Activated CD4-positive, alpha-beta memory T cell treated with anti-CD3 and anti-CD28 coated beads, Interleukin-2, amount 10 ng/mL, durations not matched to agents 7 days and 5 days (primary cell): ENCODE measurements at regions not wholly inside any gene's neighbourhood (a gene's known extent, or its start where the extent isn't known, plus 50 kb on each side); places are given as distances from the start of the nearest gene placed in this dataset.

Experiments
- CTCF ChIA-PET: fragments of 350-600 bp; sonication (Branson Sonifier 250); formaldehyde crosslinking; loops from one replicate; lab custom pipeline; 2021; ENCODE audit warnings: antibody characterized with exemption, inconsistent platforms; lab: Charles Lee
- POLR2A ChIA-PET: fragments of 350-600 bp; sonication (Branson Sonifier 250); formaldehyde crosslinking; loops from one replicate; lab custom pipeline; 2021; ENCODE audit warnings: antibody characterized with exemption; lab: Charles Lee
- DNase-seq: peaks from one replicate; pipeline ENCODE4 v3.0.0-alpha.2; 2020
- H3K27ac Mint-ChIP-seq: one replicate; pipeline ENCODE4 v1.8.0; 2021; ENCODE audit warnings: mild to moderate bottlenecking, mixed read lengths
- H3K27me3 Mint-ChIP-seq: one replicate; pipeline ENCODE4 v1.8.0; 2021; ENCODE audit warnings: mixed read lengths
- H3K36me3 Mint-ChIP-seq: one replicate; pipeline ENCODE4 v1.8.0; 2021; ENCODE audit warnings: low read depth, mixed read lengths
- H3K4me1 Mint-ChIP-seq: one replicate; pipeline ENCODE4 v1.8.0; 2021; ENCODE audit warnings: mixed read lengths
- H3K4me3 Mint-ChIP-seq: one replicate; pipeline ENCODE4 v1.8.0; 2021; ENCODE audit warnings: mild to moderate bottlenecking, mixed read lengths
- H3K9me3 Mint-ChIP-seq: one replicate; pipeline ENCODE4 v1.8.0; 2021; ENCODE audit warnings: mixed read lengths

- no peak for DNase-seq
- Mint-ChIP-seq H3K36me3 (peaks cover 41% of the 10 kb centered on the region), H3K4me3 (peak overlapping the region; percentile 27), H3K27ac (peak overlapping the region; percentile 92), H3K27me3 (no peaks in the 10 kb centered on the region), H3K4me1 (peaks cover 61% of the 10 kb centered on the region), H3K9me3 (no peaks in the 10 kb centered on the region)
- ChIA-PET CTCF (no interaction called here), POLR2A (interaction anchor here (0.6 to 10.1 kb wide), 5 partner anchors 11 to 93 kb away, joined by 3 to 167 read pairs (median 16); no protein-coding TSS in a partner anchor)
Measured at GRCh38 chrX:45757272-45757671, 556.6 kb upstream of the DIPK2B start.

GRCh38 chrX:45756557-45756956 lies 555.9 kb upstream of the DIPK2B start:
- Mint-ChIP-seq H3K4me1 (peaks cover 54% of the 10 kb centered on the region), H3K27ac (peak overlapping the region; percentile 92), H3K27me3 (no peaks in the 10 kb centered on the region), H3K36me3 (peaks cover 34% of the 10 kb centered on the region), H3K9me3 (no peaks in the 10 kb centered on the region), H3K4me3 (no peak overlapping the region)
- no peak for DNase-seq
- POLR2A ChIA-PET = interaction anchor here (6.3 to 10.1 kb wide), 2 partner anchors 12 to 94 kb away, joined by 39 to 167 read pairs; no protein-coding TSS in a partner anchor
- CTCF ChIA-PET = interaction anchor here (1.0 kb wide), 1 partner anchor 45 kb away, joined by 6 read pairs; no protein-coding TSS in a partner anchor

- peaks cover 50% of the 10 kb centered on the region for H3K4me1 Mint-ChIP-seq
- H3K27me3 Mint-ChIP-seq = no peaks in the 10 kb centered on the region
- ChIA-PET POLR2A (interaction anchor here (1.1 to 10.1 kb wide), 3 partner anchors 13 to 95 kb away, joined by 5 to 167 read pairs (median 39); no protein-coding TSS in a partner anchor), CTCF (interaction anchor here (1.0 kb wide), 1 partner anchor 46 kb away, joined by 6 read pairs; no protein-coding TSS in a partner anchor)
- peaks cover 30% of the 10 kb centered on the region for H3K36me3 Mint-ChIP-seq
- H3K27ac Mint-ChIP-seq = peak overlapping the region; percentile 92
- no peak for DNase-seq
- H3K4me3 Mint-ChIP-seq = peak overlapping the region; percentile 19
- H3K9me3 Mint-ChIP-seq = no peaks in the 10 kb centered on the region
Measured at GRCh38 chrX:45755703-45756102, 555.0 kb upstream of the DIPK2B start.

- H3K4me1 Mint-ChIP-seq = peaks cover 39% of the 10 kb centered on the region
- H3K27me3 Mint-ChIP-seq = no peaks in the 10 kb centered on the region
- H3K4me3 Mint-ChIP-seq = no peak overlapping the region
- peaks cover 34% of the 10 kb centered on the region for H3K36me3 Mint-ChIP-seq
- no peak for DNase-seq
- no peaks in the 10 kb centered on the region for H3K9me3 Mint-ChIP-seq
- ChIA-PET POLR2A (interaction anchor here (1.0 to 10.1 kb wide), 2 partner anchors 13 to 17 kb away, joined by 3 to 167 read pairs; no protein-coding TSS in a partner anchor), CTCF (no interaction called here)
- no peak overlapping the region for H3K27ac Mint-ChIP-seq
Measured at GRCh38 chrX:45751156-45751555, 550.5 kb upstream of the DIPK2B start.

- Mint-ChIP-seq H3K9me3 (no peaks in the 10 kb centered on the region), H3K36me3 (peaks cover 35% of the 10 kb centered on the region), H3K27ac (peak overlapping the region; percentile 11), H3K27me3 (no peaks in the 10 kb centered on the region), H3K4me3 (no peak overlapping the region), H3K4me1 (peaks cover 37% of the 10 kb centered on the region)
- DNase-seq = no peak
- ChIA-PET CTCF (no interaction called here), POLR2A (interaction anchor here (1.0 kb wide), 1 partner anchor 13 kb away, joined by 3 read pairs; no protein-coding TSS in a partner anchor)
Measured at GRCh38 chrX:45750639-45751038, 550.0 kb upstream of the DIPK2B start.

- H3K4me1 Mint-ChIP-seq = peaks cover 37% of the 10 kb centered on the region
- H3K4me3 Mint-ChIP-seq = no peak overlapping the region
- no peak for DNase-seq
- H3K27ac Mint-ChIP-seq = peak overlapping the region; percentile 26
- no peaks in the 10 kb centered on the region for H3K27me3 Mint-ChIP-seq
- H3K9me3 Mint-ChIP-seq = no peaks in the 10 kb centered on the region
- H3K36me3 Mint-ChIP-seq = peaks cover 45% of the 10 kb centered on the region
- ChIA-PET CTCF (no interaction called here), POLR2A (no interaction called here)
Measured at GRCh38 chrX:45749375-45749774, 548.7 kb upstream of the DIPK2B start.

- H3K36me3 Mint-ChIP-seq = peaks cover 55% of the 10 kb centered on the region
- POLR2A ChIA-PET = interaction anchor here (0.7 to 0.8 kb wide), 2 partner anchors 10 to 11 kb away, joined by 3 read pairs; no protein-coding TSS in a partner anchor
Measured at GRCh38 chrX:45748369-45748774, 547.7 kb upstream of the DIPK2B start.

GRCh38 chrX:45747905-45748304 lies 547.2 kb upstream of the DIPK2B start:
- CTCF ChIA-PET = interaction anchor here (1.3 kb wide), 1 partner anchor 232 kb away, joined by 4 read pairs; no protein-coding TSS in a partner anchor
- H3K4me3 Mint-ChIP-seq = no peak overlapping the region
- H3K4me1 Mint-ChIP-seq = peaks cover 39% of the 10 kb centered on the region
- no peaks in the 10 kb centered on the region for H3K9me3 Mint-ChIP-seq
- no peak for DNase-seq
- H3K27me3 Mint-ChIP-seq = no peaks in the 10 kb centered on the region
- POLR2A ChIA-PET = interaction anchor here (0.7 to 0.8 kb wide), 2 partner anchors 10 to 11 kb away, joined by 3 read pairs; no protein-coding TSS in a partner anchor
- H3K27ac Mint-ChIP-seq = no peak overlapping the region
- H3K36me3 Mint-ChIP-seq = peaks cover 55% of the 10 kb centered on the region

More at GRCh38 chrX:45748369-45748774, 547.7 kb upstream of the DIPK2B start:
- DNase-seq = no peak
- Mint-ChIP-seq H3K27me3 (no peaks in the 10 kb centered on the region), H3K27ac (no peak overlapping the region), H3K9me3 (no peaks in the 10 kb centered on the region), H3K4me3 (no peak overlapping the region), H3K4me1 (peaks cover 39% of the 10 kb centered on the region)
- CTCF ChIA-PET = interaction anchor here (1.3 kb wide), 1 partner anchor 233 kb away, joined by 4 read pairs; no protein-coding TSS in a partner anchor

- Mint-ChIP-seq H3K4me3 (no peak overlapping the region), H3K9me3 (no peaks in the 10 kb centered on the region), H3K36me3 (peaks cover 50% of the 10 kb centered on the region), H3K27me3 (no peaks in the 10 kb centered on the region), H3K4me1 (peaks cover 34% of the 10 kb centered on the region), H3K27ac (no peak overlapping the region)
- DNase-seq = no peak
- POLR2A ChIA-PET = no interaction called here
- CTCF ChIA-PET = no interaction called here
Measured at GRCh38 chrX:45745479-45745878, 544.8 kb upstream of the DIPK2B start.

- no peak overlapping the region for H3K4me3 Mint-ChIP-seq
- peaks cover 39% of the 10 kb centered on the region for H3K36me3 Mint-ChIP-seq
- no peaks in the 10 kb centered on the region for H3K9me3 Mint-ChIP-seq
- ChIA-PET POLR2A (no interaction called here), CTCF (interaction anchor here (0.6 kb wide), 1 partner anchor 26 kb away, joined by 4 read pairs; no protein-coding TSS in a partner anchor)
- H3K4me1 Mint-ChIP-seq = peaks cover 21% of the 10 kb centered on the region
- no peak overlapping the region for H3K27ac Mint-ChIP-seq
- no peak for DNase-seq
- no peaks in the 10 kb centered on the region for H3K27me3 Mint-ChIP-seq
Measured at GRCh38 chrX:45743906-45744625, 543.4 kb upstream of the DIPK2B start.

- ChIA-PET POLR2A (interaction anchor here (1.4 kb wide), 1 partner anchor 9 kb away, joined by 5 read pairs; no protein-coding TSS in a partner anchor), CTCF (no interaction called here)
- Mint-ChIP-seq H3K4me1 (peaks cover 16% of the 10 kb centered on the region), H3K27ac (no peak overlapping the region), H3K9me3 (no peaks in the 10 kb centered on the region), H3K4me3 (no peak overlapping the region), H3K27me3 (no peaks in the 10 kb centered on the region), H3K36me3 (peaks cover 39% of the 10 kb centered on the region)
- DNase-seq = no peak
Measured at GRCh38 chrX:45743081-45743533, 542.4 kb upstream of the DIPK2B start.

- no peak for DNase-seq
- no peaks in the 10 kb centered on the region for H3K9me3 Mint-ChIP-seq
- H3K4me3 Mint-ChIP-seq = no peak overlapping the region
- ChIA-PET CTCF (no interaction called here), POLR2A (no interaction called here)
- H3K36me3 Mint-ChIP-seq = peaks cover 16% of the 10 kb centered on the region
- peaks cover 3% of the 10 kb centered on the region for H3K4me1 Mint-ChIP-seq
- H3K27ac Mint-ChIP-seq = no peak overlapping the region
- no peaks in the 10 kb centered on the region for H3K27me3 Mint-ChIP-seq
Measured at GRCh38 chrX:45740291-45740690, 539.6 kb upstream of the DIPK2B start.

GRCh38 chrX:45735571-45735970 lies 534.9 kb upstream of the DIPK2B start:
- no peaks in the 10 kb centered on the region for H3K27me3 Mint-ChIP-seq
- H3K27ac Mint-ChIP-seq = no peak overlapping the region
- ChIA-PET POLR2A (no interaction called here), CTCF (no interaction called here)
- H3K9me3 Mint-ChIP-seq = peaks cover 8% of the 10 kb centered on the region
- H3K36me3 Mint-ChIP-seq = no peaks in the 10 kb centered on the region
- H3K4me1 Mint-ChIP-seq = no peaks in the 10 kb centered on the region
- DNase-seq = no peak
- H3K4me3 Mint-ChIP-seq = no peak overlapping the region
